ENCODE measurements at regions not wholly inside any gene's neighbourhood (a gene's known extent, or its start where the extent isn't known, plus 50 kb on each side); places are given as distances from the start of the nearest gene placed in this dataset.

GRCh38 chr6:33856031-33856590 is 52.3 kb upstream of the MLN start:
- TF ChIP-seq CTCF (IDR thresholded peaks at IDR 0.05) = no peak
- TF ChIP-seq POLR2A (IDR thresholded peaks at IDR 0.05) = no peak
